ENCODE measurements at regions not wholly inside any gene's neighbourhood (a gene's known extent, or its start where the extent isn't known, plus 50 kb on each side); places are given as distances from the start of the nearest gene placed in this dataset.

DNA sequence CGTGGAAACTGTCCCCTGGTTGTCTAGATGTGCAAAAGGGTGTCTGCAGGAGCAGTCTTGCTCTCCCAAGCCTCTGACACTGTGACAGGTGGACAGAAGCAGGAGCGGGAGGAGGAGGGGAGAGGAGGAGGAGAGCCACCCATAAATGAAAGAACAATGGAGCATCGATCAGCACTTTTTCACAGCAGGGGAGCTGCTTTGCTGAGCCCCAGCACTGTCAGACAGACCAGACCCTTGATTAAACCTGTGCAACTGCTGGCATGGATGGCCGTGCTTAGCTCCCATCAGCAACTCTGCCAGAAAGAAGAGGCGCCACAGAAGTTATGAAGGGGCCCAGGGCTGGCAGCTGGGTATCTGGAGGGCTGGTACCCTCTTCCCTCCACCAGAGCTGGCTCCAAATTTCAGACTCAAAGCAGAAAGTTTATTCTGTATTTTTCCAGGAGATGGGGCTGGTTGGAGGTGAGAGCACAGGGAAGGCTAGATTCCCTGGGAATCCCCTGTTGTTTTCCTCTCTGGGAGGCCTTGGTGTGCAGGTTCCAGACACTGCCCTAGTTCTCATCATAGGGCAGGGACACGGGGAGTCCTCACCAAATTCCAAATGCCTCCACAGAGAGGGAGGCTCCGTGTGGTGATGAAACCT lies 1192.2 kb downstream of the UQCRFS1 start:
- TF ChIP-seq, protein P1, sequence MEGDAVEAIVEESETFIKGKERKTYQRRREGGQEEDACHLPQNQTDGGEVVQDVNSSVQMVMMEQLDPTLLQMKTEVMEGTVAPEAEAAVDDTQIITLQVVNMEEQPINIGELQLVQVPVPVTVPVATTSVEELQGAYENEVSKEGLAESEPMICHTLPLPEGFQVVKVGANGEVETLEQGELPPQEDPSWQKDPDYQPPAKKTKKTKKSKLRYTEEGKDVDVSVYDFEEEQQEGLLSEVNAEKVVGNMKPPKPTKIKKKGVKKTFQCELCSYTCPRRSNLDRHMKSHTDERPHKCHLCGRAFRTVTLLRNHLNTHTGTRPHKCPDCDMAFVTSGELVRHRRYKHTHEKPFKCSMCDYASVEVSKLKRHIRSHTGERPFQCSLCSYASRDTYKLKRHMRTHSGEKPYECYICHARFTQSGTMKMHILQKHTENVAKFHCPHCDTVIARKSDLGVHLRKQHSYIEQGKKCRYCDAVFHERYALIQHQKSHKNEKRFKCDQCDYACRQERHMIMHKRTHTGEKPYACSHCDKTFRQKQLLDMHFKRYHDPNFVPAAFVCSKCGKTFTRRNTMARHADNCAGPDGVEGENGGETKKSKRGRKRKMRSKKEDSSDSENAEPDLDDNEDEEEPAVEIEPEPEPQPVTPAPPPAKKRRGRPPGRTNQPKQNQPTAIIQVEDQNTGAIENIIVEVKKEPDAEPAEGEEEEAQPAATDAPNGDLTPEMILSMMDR (conservative IDR thresholded peaks at IDR 0.05; ENCODE audit: low read length): no peak
- TF ChIP-seq EZH2phosphoT487 (IDR thresholded peaks at IDR 0.05; ENCODE audit: borderline replicate concordance): no peak

Measured in Loucy (cell line).